ENCODE measurements at regions not wholly inside any gene's neighbourhood (a gene's known extent, or its start where the extent isn't known, plus 50 kb on each side); places are given as distances from the start of the nearest gene placed in this dataset.

DNA sequence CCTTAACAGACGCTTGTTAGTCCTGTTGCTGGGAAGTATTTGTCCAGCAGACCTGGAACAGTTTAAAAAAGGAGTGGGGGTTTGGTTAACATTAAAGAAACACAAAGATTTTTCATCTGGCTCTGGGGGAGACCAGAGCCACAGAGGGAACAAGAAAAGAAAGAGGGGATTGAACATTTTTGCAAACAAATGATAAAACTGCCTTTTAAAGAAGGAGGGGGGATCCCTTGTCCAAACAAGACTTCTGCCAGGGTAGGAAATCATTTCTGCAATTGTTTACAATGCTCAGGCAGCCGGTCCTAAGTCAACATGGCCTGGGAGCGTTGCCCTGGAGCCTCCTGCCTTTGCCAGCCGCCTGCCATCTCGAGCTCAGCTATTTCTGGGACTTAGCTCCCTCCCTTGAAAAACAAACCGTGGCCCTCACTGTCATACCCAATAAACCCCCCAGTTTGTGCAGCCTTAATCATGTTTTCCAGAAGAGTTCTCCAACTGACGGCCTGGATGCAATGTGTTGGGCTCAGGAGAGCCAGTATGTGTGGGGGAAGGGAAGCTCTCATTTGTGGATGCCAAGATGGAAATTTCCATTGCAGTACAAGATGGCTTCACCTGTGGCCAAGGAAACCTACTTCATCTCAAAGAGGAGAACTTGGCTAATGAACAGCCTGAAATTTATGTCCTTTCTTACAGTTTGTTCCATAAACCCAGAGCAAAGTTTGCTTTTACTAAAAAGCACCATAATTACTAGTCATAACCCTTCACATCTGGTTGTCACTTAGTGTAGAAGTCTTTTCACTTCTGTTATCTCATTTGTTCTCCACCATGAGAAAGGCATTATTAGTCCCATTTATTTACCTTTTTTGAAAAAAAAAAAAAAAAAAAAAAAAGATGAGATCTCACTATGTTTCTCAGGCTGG, 75.9 kb upstream of the RNU6-1 start:
- TF ChIP-seq, protein P1, sequence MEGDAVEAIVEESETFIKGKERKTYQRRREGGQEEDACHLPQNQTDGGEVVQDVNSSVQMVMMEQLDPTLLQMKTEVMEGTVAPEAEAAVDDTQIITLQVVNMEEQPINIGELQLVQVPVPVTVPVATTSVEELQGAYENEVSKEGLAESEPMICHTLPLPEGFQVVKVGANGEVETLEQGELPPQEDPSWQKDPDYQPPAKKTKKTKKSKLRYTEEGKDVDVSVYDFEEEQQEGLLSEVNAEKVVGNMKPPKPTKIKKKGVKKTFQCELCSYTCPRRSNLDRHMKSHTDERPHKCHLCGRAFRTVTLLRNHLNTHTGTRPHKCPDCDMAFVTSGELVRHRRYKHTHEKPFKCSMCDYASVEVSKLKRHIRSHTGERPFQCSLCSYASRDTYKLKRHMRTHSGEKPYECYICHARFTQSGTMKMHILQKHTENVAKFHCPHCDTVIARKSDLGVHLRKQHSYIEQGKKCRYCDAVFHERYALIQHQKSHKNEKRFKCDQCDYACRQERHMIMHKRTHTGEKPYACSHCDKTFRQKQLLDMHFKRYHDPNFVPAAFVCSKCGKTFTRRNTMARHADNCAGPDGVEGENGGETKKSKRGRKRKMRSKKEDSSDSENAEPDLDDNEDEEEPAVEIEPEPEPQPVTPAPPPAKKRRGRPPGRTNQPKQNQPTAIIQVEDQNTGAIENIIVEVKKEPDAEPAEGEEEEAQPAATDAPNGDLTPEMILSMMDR (optimal IDR thresholded peaks at IDR 0.05 in 1 of 3, IDR thresholded peaks at IDR 0.05 in 1 of 3, conservative IDR thresholded peaks at IDR 0.05 in 1 of 3; ENCODE audit: extremely low read depth in 1 of 3, insufficient read depth in 2 of 3, low read length in 3 of 3), result no peak
- TF ChIP-seq EZH2 (IDR thresholded peaks at IDR 0.05; ENCODE audit: low read length), result no peak
